ENCODE measurements at regions not wholly inside any gene's neighbourhood (a gene's known extent, or its start where the extent isn't known, plus 50 kb on each side); places are given as distances from the start of the nearest gene placed in this dataset.

- Histone ChIP-seq H2BK120ac (replicated peaks; ENCODE audit: low read depth, low read length) (no peak overlapping the region), H3K56ac (replicated peaks; ENCODE audit: insufficient read length, low read depth, low read length) (no peak overlapping the region), H3K4ac (replicated peaks; ENCODE audit: insufficient read length, low read depth, low read length) (no peak overlapping the region), H3K18ac (ENCODE audit: extremely low read depth, low read length) (no peak overlapping the region), H3K4me3 (ENCODE audit: extremely low read depth in 1 of 4, insufficient read depth in 2 of 4, low read depth in 3 of 4, low read length in 4 of 4) (no peak overlapping the region), H3K27ac (ENCODE audit: low read depth, low read length) (no peak overlapping the region), H3K4me2 (ENCODE audit: insufficient read depth in 1 of 2, low read depth in 2 of 2, low read length in 2 of 2) (no peak overlapping the region), H3K23me2 (ENCODE audit: low read depth, low read length) (no peaks in the 10 kb centered on the region), H2BK5ac (ENCODE audit: low read depth, low read length) (no peak overlapping the region), H2AFZ (ENCODE audit: low read length) (0 out of 2 replicates have a peak overlapping the region, but pooled peaks have one; percentile 41), H3K27me3 (replicated peaks in 1 of 4; ENCODE audit: control insufficient read depth in 3 of 4, extremely low read depth in 1 of 4, insufficient read depth in 3 of 4, low read length in 3 of 4) (no peaks in the 10 kb centered on the region), H3K4me1 (replicated peaks in 1 of 4; ENCODE audit: control insufficient read depth in 3 of 4, insufficient read depth in 4 of 4, low read length in 3 of 4) (no peaks in the 10 kb centered on the region), H3K9me3 (ENCODE audit: insufficient read depth in 2 of 2, low read depth in 1 of 2, low read length in 1 of 2) (no peaks in the 10 kb centered on the region), H4K20me1 (replicated peaks in 1 of 2; ENCODE audit: control insufficient read depth in 1 of 2, insufficient read depth in 2 of 2, low read length in 2 of 2) (no peaks in the 10 kb centered on the region), H2BK15ac (ENCODE audit: low read length) (no peak overlapping the region), H2BK12ac (ENCODE audit: low read depth, low read length) (no peak overlapping the region), H4K5ac (ENCODE audit: insufficient read length, low read depth, low read length) (no peak overlapping the region), H3K79me1 (ENCODE audit: low read depth, low read length) (no peaks in the 10 kb centered on the region), H3K36me3 (ENCODE audit: control insufficient read depth in 2 of 4, insufficient read depth in 4 of 4, low read length in 3 of 4) (no peaks in the 10 kb centered on the region), H4K8ac (ENCODE audit: extremely low read depth, insufficient read depth, low read length) (no peak overlapping the region), H4K91ac (replicated peaks; ENCODE audit: insufficient read length, low read length) (no peak overlapping the region), H2AK5ac (ENCODE audit: low read depth, low read length) (no peak overlapping the region), H3K9ac (replicated peaks in 1 of 4; ENCODE audit: extremely low read depth in 1 of 4, low read depth in 3 of 4, low read length in 3 of 4) (no peak overlapping the region; a peak in 1 of 7 replicates), H3K23ac (ENCODE audit: insufficient read length) (no peak overlapping the region), H3K79me2 (ENCODE audit: control insufficient read depth in 1 of 2, insufficient read depth in 2 of 2, low read length in 2 of 2) (no peaks in the 10 kb centered on the region), H3K14ac (ENCODE audit: insufficient read length) (no peak overlapping the region), H2BK20ac (ENCODE audit: low read length) (no peak overlapping the region)
- CTCF ChIA-PET (ENCODE audit: partially characterized antibody) = no interaction called here
- POLR2A ChIA-PET (ENCODE audit: partially characterized antibody) = no interaction called here
- no peak for TF ChIP-seq EGR1 (IDR thresholded peaks at IDR 0.05; ENCODE audit: borderline replicate concordance, low read depth, low read length)
- 97% methylated on average over 6 of the region's 6 CpGs; no CpG with 5 or more reads in 1 of the 2 experiments for WGBS, 2 experiments (ENCODE audit: extremely low coverage in 1 of 2, insufficient coverage in 1 of 2, insufficient read length in 1 of 2, insufficient replicate concordance in 2 of 2, low coverage in 1 of 2, low lambda C conversion rate in 2 of 2, missing lambda C conversion rate in 1 of 2)
- no peak for DNase-seq (ENCODE audit: low read depth in 1 of 2, low spot score in 2 of 2)
- FAIRE-seq = no peak
Measured at GRCh38 chr9:81234924-81235610, 454.3 kb downstream of the TLE1 start.
